Choroid plexus epithelial cell (primary cell): ENCODE measurements at regions not wholly inside any gene's neighbourhood (a gene's known extent, or its start where the extent isn't known, plus 50 kb on each side); places are given as distances from the start of the nearest gene placed in this dataset.

Source experiments
- DNase-seq: peaks from one replicate; pipeline ENCODE4 v3.0.0-alpha.2; 2010; ENCODE audit warnings: low read depth
- H3K4me3 ChIP-seq: 2 replicates; pipeline ENCODE4 v1.5.1; 2011; ENCODE audit warnings: low read depth, mild to moderate bottlenecking, control low read depth, low read length, moderate library complexity
- TF ChIP-seq, protein P1 (sequence below): conservative IDR thresholded peaks from 2 replicates; pipeline ENCODE4 v1.5.1; 2011; ENCODE audit warnings: low read depth, mild to moderate bottlenecking, control low read depth, inconsistent platforms, low read length, moderate library complexity

DNA sequence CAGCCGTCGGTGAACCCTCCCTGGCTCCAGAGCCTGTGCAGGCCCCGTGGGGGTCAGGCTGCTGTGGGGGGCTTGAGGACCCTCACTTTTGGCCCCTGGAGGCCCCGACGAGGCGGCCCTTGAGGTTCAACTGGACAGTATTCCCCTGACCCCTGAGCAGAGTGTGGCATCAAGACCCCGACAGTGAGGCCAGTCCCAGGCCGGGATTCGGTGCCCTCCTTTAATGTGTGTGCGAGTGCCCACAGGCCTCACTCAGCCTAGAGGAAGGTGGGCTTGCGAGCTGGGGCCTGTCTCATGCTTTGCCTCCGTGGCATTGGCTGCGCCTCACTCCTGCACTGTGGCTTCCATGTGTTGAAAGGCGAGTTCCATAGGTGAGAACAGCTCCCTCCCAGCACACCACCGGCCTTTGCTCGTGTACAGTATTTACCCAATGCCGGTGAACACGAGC is 94.5 kb downstream of the METRNL start:
- no peak for DNase-seq
- TF ChIP-seq, protein P1, sequence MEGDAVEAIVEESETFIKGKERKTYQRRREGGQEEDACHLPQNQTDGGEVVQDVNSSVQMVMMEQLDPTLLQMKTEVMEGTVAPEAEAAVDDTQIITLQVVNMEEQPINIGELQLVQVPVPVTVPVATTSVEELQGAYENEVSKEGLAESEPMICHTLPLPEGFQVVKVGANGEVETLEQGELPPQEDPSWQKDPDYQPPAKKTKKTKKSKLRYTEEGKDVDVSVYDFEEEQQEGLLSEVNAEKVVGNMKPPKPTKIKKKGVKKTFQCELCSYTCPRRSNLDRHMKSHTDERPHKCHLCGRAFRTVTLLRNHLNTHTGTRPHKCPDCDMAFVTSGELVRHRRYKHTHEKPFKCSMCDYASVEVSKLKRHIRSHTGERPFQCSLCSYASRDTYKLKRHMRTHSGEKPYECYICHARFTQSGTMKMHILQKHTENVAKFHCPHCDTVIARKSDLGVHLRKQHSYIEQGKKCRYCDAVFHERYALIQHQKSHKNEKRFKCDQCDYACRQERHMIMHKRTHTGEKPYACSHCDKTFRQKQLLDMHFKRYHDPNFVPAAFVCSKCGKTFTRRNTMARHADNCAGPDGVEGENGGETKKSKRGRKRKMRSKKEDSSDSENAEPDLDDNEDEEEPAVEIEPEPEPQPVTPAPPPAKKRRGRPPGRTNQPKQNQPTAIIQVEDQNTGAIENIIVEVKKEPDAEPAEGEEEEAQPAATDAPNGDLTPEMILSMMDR = no peak
- no peak overlapping the region for H3K4me3 ChIP-seq

- TF ChIP-seq, protein P1 = peak; percentile 10
- H3K4me3 ChIP-seq = no peak overlapping the region
- DNase-seq = peak; percentile 71
These were observed 95.1 kb downstream of the METRNL start for GRCh38 chr17:83174362-83175118.

- no peak overlapping the region for H3K4me3 ChIP-seq
- no peak for DNase-seq
- TF ChIP-seq, protein P1 = no peak
These were observed 95.9 kb downstream of the METRNL start for GRCh38 chr17:83175119-83175821.

DNA sequence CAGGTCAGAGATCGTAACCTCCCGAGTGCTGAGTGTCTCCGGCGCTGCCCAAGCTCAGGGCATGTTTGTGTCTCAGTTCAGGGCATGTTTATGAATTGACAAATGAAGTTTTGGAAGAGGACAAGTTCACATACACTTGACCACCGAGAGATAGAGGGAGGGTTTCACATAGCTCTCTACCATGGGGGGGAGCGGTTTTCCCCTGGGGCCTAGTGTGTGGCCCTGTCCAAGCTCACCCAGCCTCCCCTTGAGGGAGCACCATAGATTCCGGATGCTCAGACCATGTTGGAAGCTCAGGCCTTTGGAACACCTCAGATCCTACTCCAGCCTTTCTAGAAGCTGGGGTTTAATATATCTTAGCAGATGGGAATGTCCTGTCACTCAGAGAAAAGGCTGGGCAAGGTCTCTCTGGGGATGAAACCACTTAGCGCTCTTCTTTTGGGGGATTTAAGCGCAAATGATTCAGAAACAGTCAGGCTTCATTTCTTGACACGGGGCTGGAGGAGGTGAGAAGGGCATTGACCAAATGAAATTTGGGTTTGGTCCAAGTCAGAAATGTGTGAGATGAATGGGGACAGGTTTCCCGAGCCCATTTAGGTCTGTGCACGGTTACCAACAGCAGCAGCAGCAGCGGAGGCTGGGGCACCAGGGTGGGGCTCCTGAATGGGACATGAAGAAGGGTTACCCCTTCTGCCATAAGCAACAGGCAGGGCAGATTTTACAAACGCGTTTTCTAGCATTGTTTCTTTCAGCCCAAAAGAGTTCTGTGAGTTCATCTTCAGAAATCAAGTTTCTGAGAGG is 96.6 kb downstream of the METRNL start:
- DNase-seq = no peak
- TF ChIP-seq, protein P1 = no peak
- no peak overlapping the region for H3K4me3 ChIP-seq

DNA sequence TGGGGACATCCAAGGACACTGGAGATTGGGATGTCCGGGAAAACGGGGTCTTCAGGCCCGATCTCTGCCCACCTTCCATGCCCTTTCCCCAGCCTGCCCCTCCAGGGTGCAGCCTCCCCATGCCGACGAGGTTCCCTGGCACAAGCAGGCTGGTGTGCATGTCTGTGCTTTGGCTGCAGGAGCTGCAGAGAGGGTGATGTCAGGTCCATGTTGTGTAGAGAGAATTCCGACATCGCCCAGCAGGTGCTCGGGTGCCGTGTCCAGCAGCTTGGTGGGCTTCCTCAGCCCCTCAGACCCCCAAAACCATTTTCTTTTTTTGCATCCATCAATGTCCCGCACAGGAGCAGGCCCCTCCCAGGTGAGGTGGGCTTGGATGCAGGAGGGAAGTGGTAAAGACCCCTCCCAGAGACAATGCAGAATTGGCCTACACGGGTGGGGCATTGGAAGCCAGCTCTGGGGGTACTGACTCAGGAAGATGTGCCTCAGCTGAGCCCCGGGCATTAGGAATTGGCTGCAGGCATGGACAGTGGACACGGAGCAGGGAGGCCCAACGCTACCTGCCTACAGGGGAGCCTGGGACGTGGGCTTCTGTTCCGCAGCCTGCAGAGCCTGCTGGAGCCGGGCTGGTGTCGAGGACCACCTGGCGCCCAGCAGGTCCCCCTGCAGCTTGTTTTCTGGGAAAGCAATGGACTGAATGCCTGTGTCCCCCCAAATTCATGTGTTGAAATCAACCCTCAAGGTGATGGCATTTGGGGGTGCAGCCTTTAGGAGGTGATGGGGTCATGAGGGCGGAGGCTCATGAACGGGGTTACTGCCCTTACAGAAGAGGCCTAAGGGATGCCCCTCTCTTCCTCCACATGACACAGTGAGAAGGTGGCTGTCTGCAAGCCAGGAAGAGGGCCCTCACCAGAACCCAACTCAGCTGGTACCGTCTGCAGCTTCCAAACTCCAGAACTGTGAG is 97.5 kb downstream of the METRNL start:
- DNase-seq = no peak

More for the DNA sequence above, 97.5 kb downstream of the METRNL start:
- no peak overlapping the region for H3K4me3 ChIP-seq
- TF ChIP-seq, protein P1 = no peak
